Smooth muscle cell (in vitro differentiated cells): ENCODE measurements at regions not wholly inside any gene's neighbourhood (a gene's known extent, or its start where the extent isn't known, plus 50 kb on each side); places are given as distances from the start of the nearest gene placed in this dataset.
"Not testable (repeated sequence)": the region's sequence is repeated elsewhere in the genome, so short reads cannot be mapped to it uniquely, and the experiment has no call there.

Experiments
- DNase-seq: peaks from one replicate; lab custom pipeline; 2025; ENCODE audit not compliant: unreplicated experiment; lab: John Stamatoyannopoulos, UW
- H2AFZ ChIP-seq: fragments of 200-600 bp; sonication (generic); 2 replicates; pipeline ENCODE4 v1.6.0; 2016; ENCODE audit warnings: antibody characterized with exemption, low read depth, mild to moderate bottlenecking
- H3F3A ChIP-seq: fragments of 200-600 bp; sonication (generic); 2 replicates; pipeline ENCODE4 v1.6.0; 2017; ENCODE audit warnings: antibody characterized with exemption, low read depth
- H3K27ac ChIP-seq: fragments of 200-600 bp; sonication (generic); 2 replicates; pipeline ENCODE4 v1.5.1; 2016; ENCODE audit warnings: low read depth, mild to moderate bottlenecking
- H3K27me3 ChIP-seq: fragments of 200-600 bp; sonication (generic); 2 replicates; pipeline ENCODE4 v1.6.1; 2016; ENCODE audit warnings: low read depth, mild to moderate bottlenecking
- H3K36me3 ChIP-seq: fragments of 200-600 bp; sonication (generic); 2 replicates; pipeline ENCODE4 v1.5.1; 2016; ENCODE audit warnings: low read depth
- H3K4me1 ChIP-seq: fragments of 200-600 bp; sonication (generic); 2 replicates; pipeline ENCODE4 v1.5.1; 2016; ENCODE audit warnings: low read depth
- H3K4me2 ChIP-seq: fragments of 200-600 bp; sonication (generic); 2 replicates; pipeline ENCODE4 v1.6.0; 2016; ENCODE audit warnings: mild to moderate bottlenecking
- H3K4me3 ChIP-seq: fragments of 200-600 bp; sonication (generic); 2 replicates; pipeline ENCODE4 v1.5.1; 2016; ENCODE audit warnings: mild to moderate bottlenecking
- H3K79me2 ChIP-seq: fragments of 200-600 bp; sonication (generic); 2 replicates; pipeline ENCODE4 v1.6.0; 2016; ENCODE audit warnings: low read depth, mild to moderate bottlenecking
- H3K9ac ChIP-seq: fragments of 200-600 bp; sonication (generic); 2 replicates; pipeline ENCODE4 v1.6.0; 2016; ENCODE audit warnings: low read depth
- H3K9me3 ChIP-seq: fragments of 200-600 bp; sonication (generic); replicated peaks from 2 replicates; pipeline ENCODE4 v1.5.1; 2016; ENCODE audit warnings: low read depth
- H4K20me1 ChIP-seq: fragments of 200-600 bp; sonication (generic); 2 replicates; pipeline ENCODE4 v1.6.0; 2016; ENCODE audit warnings: low read depth
- CTCF ChIP-seq: fragments of 200-600 bp; sonication (generic); IDR thresholded peaks from 2 replicates; pipeline ENCODE4 v1.5.1; 2017; ENCODE audit warnings: borderline replicate concordance, mild to moderate bottlenecking, antibody characterized with exemption; ENCODE audit not compliant: insufficient read depth, poor library complexity, severe bottlenecking
- WGBS: methylation state at CpG from one replicate; pipeline ENCODE4 v1.1.7; 2016; ENCODE audit warnings: low lambda C conversion rate; 5-methylcytosine and 5-hydroxymethylcytosine counted together

GRCh38 chrX:10676235-10676957 is 56.0 kb upstream of the MID1 start:
- TF ChIP-seq CTCF, result no peak
- H3K36me3 ChIP-seq, result no peaks in the 10 kb centered on the region
- no peaks in the 10 kb centered on the region for H3K79me2 ChIP-seq
- H3K27ac ChIP-seq, result no peak overlapping the region
- H3K4me3 ChIP-seq, result no peak overlapping the region
- DNase-seq, result no peak
- no peak overlapping the region for H3K4me2 ChIP-seq
- no peak overlapping the region for H2AFZ ChIP-seq
- no peaks in the 10 kb centered on the region for H3K27me3 ChIP-seq
- no peaks in the 10 kb centered on the region for H3F3A ChIP-seq
- H3K9me3 ChIP-seq, result no peaks in the 10 kb centered on the region
- WGBS, result 60% methylated on average over 15 of the region's 15 CpGs
- no peaks in the 10 kb centered on the region for H4K20me1 ChIP-seq
- H3K9ac ChIP-seq, result no peak overlapping the region
- no peaks in the 10 kb centered on the region for H3K4me1 ChIP-seq

- 48% methylated on average over 5 of the region's 5 CpGs for WGBS
- TF ChIP-seq CTCF, result no peak
- H3K4me1 ChIP-seq, result no peaks in the 10 kb centered on the region
- H3K4me2 ChIP-seq, result no peak overlapping the region
- no peak overlapping the region for H2AFZ ChIP-seq
- H3K27ac ChIP-seq, result no peak overlapping the region
- no peaks in the 10 kb centered on the region for H3K27me3 ChIP-seq
- no peak for DNase-seq
- H3K36me3 ChIP-seq, result no peaks in the 10 kb centered on the region
- no peaks in the 10 kb centered on the region for H3K9me3 ChIP-seq
- no peak overlapping the region for H3K9ac ChIP-seq
- no peaks in the 10 kb centered on the region for H3K79me2 ChIP-seq
- no peak overlapping the region for H3K4me3 ChIP-seq
- no peaks in the 10 kb centered on the region for H3F3A ChIP-seq
- no peaks in the 10 kb centered on the region for H4K20me1 ChIP-seq
These were observed 57.1 kb upstream of the MID1 start for GRCh38 chrX:10677490-10677889.

- Histone ChIP-seq H3K36me3 (no peaks in the 10 kb centered on the region), H2AFZ (no peak overlapping the region), H3K9ac (no peak overlapping the region), H3K9me3 (no peaks in the 10 kb centered on the region), H4K20me1 (no peaks in the 10 kb centered on the region), H3K27me3 (no peaks in the 10 kb centered on the region), H3K4me1 (no peaks in the 10 kb centered on the region), H3K27ac (no peak overlapping the region), H3K4me3 (no peak overlapping the region), H3K4me2 (no peak overlapping the region), H3F3A (no peaks in the 10 kb centered on the region), H3K79me2 (no peaks in the 10 kb centered on the region)
- no peak for TF ChIP-seq CTCF
- 53% methylated on average over 5 of the region's 5 CpGs for WGBS
- no peak for DNase-seq
These were observed 59.0 kb upstream of the MID1 start for GRCh38 chrX:10679387-10679786.

- 86% methylated on average over 4 of the region's 4 CpGs for WGBS
- no peaks in the 10 kb centered on the region for H3K79me2 ChIP-seq
- no peaks in the 10 kb centered on the region for H3F3A ChIP-seq
- H3K27me3 ChIP-seq, result no peaks in the 10 kb centered on the region
- H3K9ac ChIP-seq, result no peak overlapping the region
- no peak overlapping the region for H3K4me3 ChIP-seq
- H3K4me2 ChIP-seq, result no peak overlapping the region
- H3K4me1 ChIP-seq, result no peaks in the 10 kb centered on the region
- no peak overlapping the region for H2AFZ ChIP-seq
- H3K9me3 ChIP-seq, result no peaks in the 10 kb centered on the region
- no peak overlapping the region for H3K27ac ChIP-seq
- no peak for DNase-seq
- TF ChIP-seq CTCF, result no peak
- H3K36me3 ChIP-seq, result no peaks in the 10 kb centered on the region
- H4K20me1 ChIP-seq, result no peaks in the 10 kb centered on the region
These were observed 60.8 kb upstream of the MID1 start for GRCh38 chrX:10681167-10681566.

GRCh38 chrX:10683631-10684030 is 63.2 kb upstream of the MID1 start:
- H3K9ac ChIP-seq, H3K27me3 ChIP-seq, H3K4me2 ChIP-seq, H3K27ac ChIP-seq, H3K4me3 ChIP-seq, H3K9me3 ChIP-seq, H2AFZ ChIP-seq, H4K20me1 ChIP-seq, H3F3A ChIP-seq, DNase-seq, H3K36me3 ChIP-seq, H3K4me1 ChIP-seq, H3K79me2 ChIP-seq: not testable (repeated sequence)
- 73% methylated on average over 7 of the region's 7 CpGs for WGBS
